AG09319 (cell line): ENCODE measurements at regions not wholly inside any gene's neighbourhood (a gene's known extent, or its start where the extent isn't known, plus 50 kb on each side); places are given as distances from the start of the nearest gene placed in this dataset.

Experiments
- DNase-seq: peaks from one replicate; pipeline ENCODE4 v3.0.0-alpha.2; 2010; ENCODE audit warnings: low read depth; ENCODE audit errors: extremely low read depth
- TF ChIP-seq, protein P1 (sequence below): IDR thresholded peaks from 2 replicates; pipeline ENCODE4 v1.5.1; 2011; ENCODE audit warnings: low read depth, mild to moderate bottlenecking, inconsistent platforms, low read length, moderate library complexity

DNA sequence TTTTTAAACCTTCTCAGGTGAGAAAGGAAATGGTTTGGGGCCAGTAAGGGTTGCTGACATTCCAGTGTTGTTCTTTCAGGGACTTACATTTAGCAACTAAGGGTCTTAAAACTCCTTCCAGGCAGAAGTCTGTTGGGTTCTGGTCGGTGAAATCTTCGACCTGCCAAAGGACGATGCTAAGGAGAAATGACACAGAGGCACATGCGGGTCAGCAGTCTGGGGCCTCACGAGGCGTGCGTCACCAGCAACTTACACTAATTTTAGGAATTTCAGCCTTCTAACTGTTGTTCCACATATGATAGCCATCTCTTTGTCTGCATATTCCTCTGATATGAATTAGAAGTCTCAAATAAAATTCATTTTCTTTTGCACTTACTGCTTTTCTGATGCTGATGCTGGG lies 64.1 kb upstream of the TMEM108 start:
- TF ChIP-seq, protein P1, sequence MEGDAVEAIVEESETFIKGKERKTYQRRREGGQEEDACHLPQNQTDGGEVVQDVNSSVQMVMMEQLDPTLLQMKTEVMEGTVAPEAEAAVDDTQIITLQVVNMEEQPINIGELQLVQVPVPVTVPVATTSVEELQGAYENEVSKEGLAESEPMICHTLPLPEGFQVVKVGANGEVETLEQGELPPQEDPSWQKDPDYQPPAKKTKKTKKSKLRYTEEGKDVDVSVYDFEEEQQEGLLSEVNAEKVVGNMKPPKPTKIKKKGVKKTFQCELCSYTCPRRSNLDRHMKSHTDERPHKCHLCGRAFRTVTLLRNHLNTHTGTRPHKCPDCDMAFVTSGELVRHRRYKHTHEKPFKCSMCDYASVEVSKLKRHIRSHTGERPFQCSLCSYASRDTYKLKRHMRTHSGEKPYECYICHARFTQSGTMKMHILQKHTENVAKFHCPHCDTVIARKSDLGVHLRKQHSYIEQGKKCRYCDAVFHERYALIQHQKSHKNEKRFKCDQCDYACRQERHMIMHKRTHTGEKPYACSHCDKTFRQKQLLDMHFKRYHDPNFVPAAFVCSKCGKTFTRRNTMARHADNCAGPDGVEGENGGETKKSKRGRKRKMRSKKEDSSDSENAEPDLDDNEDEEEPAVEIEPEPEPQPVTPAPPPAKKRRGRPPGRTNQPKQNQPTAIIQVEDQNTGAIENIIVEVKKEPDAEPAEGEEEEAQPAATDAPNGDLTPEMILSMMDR, result no peak
- no peak for DNase-seq

DNA sequence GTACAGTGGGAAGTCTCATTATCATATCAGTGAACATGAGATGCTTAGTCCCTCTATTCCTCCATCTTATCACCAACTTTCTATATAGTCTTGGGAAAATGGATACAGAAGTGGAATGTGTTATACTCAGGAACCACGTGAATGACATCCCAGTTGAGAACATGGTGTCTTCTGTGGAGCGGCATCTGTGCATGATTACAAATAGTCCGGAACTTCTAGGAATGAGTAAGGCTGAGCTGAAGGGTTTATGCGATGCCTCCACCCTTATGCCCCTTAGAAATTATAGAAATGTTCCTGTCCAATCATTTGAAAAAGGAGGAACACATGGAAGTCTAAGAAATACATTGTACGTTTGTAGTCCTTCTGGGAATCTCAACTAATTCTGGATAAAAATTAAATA lies 64.8 kb upstream of the TMEM108 start:
- no peak for DNase-seq
- TF ChIP-seq, protein P1, result no peak

DNA sequence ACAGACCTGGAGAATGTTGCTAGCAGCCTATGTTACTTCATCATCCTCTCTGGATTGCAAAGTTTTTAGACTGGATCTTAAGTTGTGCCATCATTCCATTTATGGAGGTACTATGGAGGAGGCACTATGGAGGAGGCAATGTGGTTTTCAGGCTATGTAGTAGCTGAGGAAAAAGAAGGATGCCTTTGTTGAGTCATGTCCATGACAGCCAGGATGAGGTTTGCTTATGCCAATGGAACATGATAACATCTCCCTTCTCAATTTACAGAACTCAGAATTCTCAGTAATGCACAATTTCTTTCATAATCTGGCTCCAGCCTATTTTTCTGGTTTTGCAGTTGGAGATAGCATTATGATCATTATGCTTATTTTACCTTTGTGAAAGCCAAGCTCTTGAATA lies 65.9 kb upstream of the TMEM108 start:
- DNase-seq, result no peak
- TF ChIP-seq, protein P1, result no peak

DNA sequence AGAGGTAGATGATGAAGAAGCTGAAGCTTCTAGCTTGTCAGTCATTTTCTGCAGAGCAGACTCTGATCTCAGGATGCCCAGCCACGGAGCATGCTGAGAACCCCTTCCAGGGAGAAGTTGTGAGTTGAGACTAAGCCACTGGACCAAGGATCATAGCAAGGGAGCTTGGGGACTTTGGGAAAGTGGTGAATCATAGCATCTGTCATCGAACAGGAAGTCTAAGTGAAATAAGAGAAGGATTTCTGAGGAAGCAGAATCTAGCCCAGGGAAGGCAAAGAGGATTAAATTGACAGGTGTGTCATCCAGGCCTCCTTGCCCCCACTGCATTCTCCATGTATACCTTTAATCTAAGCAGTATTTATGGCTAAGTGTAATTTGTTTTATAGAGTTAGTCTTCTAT lies 71.8 kb upstream of the TMEM108 start:
- TF ChIP-seq, protein P1, result no peak
- DNase-seq, result no peak

DNA sequence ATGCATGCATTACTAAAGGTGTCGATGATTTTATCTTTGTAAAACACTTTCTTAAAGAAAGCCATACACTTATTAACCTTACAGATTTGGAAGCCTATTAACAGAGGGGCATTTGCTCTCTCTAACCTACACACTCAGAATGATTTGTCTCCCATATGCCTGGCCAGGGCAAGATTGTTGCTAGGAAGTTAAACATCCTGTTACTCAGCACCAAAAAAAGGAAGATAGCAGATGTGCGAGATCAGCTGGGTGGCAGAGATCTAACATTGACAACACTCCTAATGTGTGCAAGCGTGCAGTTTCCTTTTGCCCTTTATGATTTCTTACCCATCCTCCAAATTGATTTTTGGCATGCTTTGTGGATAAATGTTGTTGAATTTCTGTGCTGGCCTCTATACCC lies 73.9 kb upstream of the TMEM108 start:
- TF ChIP-seq, protein P1, result no peak
- no peak for DNase-seq

DNA sequence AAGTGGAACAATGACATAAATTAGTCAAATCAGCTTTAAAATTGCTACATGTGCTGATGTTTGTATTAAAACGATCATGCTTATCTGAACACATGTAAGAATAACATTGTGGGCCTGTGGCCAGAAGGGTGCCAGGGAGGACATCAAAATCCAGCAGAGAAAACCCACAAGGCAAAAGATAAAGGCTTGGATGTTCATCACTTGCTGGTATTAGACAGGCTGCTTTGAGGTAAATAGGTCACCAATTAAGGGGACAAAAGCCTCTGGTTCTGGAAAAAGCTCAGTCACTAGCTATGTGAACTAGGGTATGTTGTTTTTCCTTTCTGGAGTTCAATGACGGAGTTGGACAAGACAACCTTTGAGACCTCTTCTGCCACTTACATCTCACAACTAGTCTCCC lies 74.4 kb upstream of the TMEM108 start:
- TF ChIP-seq, protein P1, result no peak

DNA sequence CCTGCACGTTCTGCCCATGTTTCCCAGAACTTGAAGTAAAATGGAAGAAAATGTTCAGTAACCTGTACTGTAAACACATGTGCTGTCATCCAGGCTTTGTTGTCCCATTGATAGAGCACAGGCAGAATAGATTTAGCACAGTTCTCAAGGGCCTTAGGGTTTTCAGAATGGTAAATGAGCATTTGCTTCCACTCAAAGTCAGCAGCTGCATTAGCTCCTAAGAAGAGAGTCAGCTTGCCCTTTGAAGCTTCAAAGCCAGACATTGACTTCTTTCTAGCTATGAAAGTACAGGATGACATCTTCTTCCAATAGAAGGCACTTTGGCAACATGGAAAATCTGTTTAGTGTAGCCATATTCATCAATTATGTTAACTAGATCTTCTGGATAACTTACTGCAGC lies 76.2 kb upstream of the TMEM108 start:
- no peak for DNase-seq
- TF ChIP-seq, protein P1, result no peak

More for the DNA sequence above, 74.4 kb upstream of the TMEM108 start:
- no peak for DNase-seq
